ENCODE measurements at regions not wholly inside any gene's neighbourhood (a gene's known extent, or its start where the extent isn't known, plus 50 kb on each side); places are given as distances from the start of the nearest gene placed in this dataset.

DNA sequence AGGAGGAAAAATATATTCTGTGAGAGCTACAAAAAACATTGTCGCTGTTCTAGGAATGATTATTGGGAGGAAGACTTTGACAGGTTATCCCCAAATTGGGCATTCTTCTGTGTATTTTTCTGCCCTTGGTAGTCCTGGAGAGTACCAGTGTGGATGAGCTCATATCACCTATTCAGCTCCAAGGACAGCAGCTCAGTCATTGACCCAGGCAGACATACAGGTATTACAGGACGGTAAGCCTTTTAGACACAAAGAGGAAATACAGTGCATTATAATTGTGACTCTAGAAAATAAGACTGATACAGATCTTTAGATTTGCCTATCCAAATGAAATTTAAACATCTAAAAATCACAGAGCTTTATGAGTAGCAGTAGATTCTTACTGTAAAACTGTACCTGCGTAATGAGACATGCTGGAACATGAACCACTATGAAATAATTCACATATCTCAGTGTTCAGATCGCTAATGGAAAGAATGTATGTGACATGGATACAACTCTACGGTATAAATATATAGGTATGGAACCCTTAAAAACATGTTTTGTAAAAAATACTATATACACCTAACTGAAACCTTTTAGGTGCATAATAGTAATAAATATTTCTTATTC lies 56.0 kb downstream of the PLK2 start:
- intact Hi-C loops (cut with DNase I) = no loop called here
- DNase-seq (ENCODE audit: low spot score) = no peak

- no peak for DNase-seq (ENCODE audit: low spot score)
- intact Hi-C loops (cut with DNase I) = no loop called here
Observed at GRCh38 chr5:58401701-58402100, 58.2 kb downstream of the PLK2 start.

- DNase-seq (ENCODE audit: low spot score) = no peak
- intact Hi-C loops (cut with DNase I) = no loop called here
Observed at GRCh38 chr5:58400737-58401136, 59.1 kb downstream of the PLK2 start.

GRCh38 chr5:58399951-58400350 lies 59.9 kb downstream of the PLK2 start:
- no peak for DNase-seq (ENCODE audit: low spot score)
- intact Hi-C loops (cut with DNase I) = no loop called here

GRCh38 chr5:58394339-58394738 lies 65.5 kb downstream of the PLK2 start:
- DNase-seq (ENCODE audit: low spot score) = no peak
- intact Hi-C loops (cut with DNase I) = no loop called here

DNA sequence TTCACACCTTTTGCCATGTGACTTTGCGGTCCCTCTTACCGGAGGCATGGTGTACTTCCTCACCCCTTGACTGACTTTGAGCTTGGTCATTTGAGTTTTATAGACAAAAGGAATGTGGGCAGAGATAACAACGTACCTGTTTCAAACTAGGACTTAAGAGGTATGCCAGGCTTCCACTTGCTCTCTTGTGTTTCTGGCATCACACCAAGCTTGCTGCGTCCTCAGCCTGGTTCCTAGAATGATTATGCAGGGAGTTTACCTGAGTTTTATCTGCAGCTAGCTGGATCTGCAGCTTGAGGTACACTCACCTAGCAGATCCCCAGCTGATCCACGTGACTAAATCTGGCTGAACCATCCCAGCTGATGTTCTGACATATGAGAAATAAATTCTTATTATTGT lies 66.2 kb downstream of the PLK2 start:
- intact Hi-C loops (cut with DNase I) = no loop called here
- DNase-seq (ENCODE audit: low spot score) = no peak

DNA sequence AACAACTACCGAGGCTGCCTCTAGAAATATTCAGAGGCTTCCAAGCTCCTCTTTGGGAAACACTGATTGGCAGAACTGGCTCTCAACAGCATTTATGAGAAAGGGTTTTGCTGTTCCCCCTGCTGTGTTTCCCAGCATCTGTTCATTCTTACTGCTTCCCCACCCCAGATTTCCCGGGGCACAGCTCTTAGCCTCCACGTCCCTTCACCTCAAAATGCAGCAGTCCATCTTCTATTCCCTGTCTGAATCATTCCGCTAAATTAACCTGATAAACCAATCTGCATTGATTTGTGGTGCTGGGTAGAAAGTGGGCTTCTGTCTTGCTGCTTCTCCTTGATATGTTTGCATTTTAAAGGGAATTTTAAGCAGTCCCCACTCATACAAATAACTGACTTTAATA lies 67.4 kb downstream of the PLK2 start:
- no peak for DNase-seq (ENCODE audit: low spot score)
- intact Hi-C loops (cut with DNase I) = no loop called here

GRCh38 chr5:58383448-58383847 lies 76.4 kb downstream of the PLK2 start:
- no peak for DNase-seq (ENCODE audit: low spot score)
- intact Hi-C loops (cut with DNase I) = no loop called here

DNA sequence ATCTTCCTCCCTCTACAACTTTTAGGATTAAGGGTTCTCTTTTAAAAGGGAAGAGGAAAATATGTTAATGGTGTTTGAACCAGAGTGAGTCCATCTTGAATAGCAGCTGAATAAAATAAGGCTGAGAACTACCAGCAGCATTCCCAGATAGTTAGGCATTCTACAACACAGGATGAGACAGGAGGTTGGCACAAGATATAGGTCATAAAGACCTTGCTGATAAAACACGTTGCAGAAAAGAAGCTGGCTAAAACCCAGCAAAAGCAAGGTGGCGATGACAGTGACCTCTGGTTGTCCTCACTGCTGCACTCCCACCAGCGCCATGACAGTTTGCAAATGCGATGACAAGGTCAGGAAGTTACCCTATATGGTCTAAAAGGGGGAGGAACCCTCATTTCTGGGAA lies 77.8 kb downstream of the PLK2 start:
- DNase-seq (ENCODE audit: low spot score) = no peak
- intact Hi-C loops (cut with DNase I) = no loop called here

GRCh38 chr5:58381566-58381965 lies 78.3 kb downstream of the PLK2 start:
- DNase-seq (ENCODE audit: low spot score) = no peak
- intact Hi-C loops (cut with DNase I) = no loop called here

DNA sequence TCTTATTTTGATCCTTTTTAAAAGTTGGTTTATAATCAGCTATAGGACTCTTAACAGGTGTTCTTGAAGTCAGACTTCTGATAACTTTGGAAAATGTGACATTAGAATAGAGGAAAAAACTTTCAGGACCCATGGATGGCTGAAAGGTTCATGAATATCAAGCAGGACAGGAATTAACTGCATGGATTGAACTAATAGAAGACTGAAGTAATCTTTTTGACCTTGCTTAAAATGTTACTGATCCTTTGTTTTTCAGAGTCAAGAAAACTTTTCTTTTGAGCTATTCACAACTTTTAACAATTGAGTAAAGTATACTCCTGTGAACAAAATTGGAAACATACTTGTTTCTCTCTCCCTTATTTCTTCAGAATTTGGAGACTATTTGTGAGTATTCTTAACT lies 79.2 kb downstream of the PLK2 start:
- intact Hi-C loops (cut with DNase I) = no loop called here
- DNase-seq (ENCODE audit: low spot score) = no peak

GRCh38 chr5:58378613-58379390 lies 81.1 kb downstream of the PLK2 start:
- DNase-seq (ENCODE audit: low spot score) = no peak
- intact Hi-C loops (cut with DNase I) = no loop called here

DNA sequence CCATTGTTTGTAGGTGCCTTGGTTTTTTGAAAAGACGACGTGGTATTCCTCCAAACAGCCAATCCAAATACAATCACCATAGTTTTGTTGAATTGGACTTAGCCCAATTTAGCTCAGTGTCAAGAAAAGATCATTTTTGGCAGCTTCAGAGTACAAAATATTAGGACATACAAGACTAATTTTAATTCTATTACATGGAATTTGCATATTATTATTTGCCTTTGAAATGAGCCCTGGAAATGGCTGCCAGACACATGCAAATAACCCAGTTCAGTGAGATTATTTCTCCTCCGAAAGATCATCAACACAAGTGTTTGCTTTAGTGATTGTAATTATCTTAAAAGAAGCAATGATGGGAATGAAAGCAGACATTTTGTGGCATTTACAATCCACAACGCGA lies 89.3 kb downstream of the PLK2 start:
- DNase-seq (ENCODE audit: low spot score) = no peak
- intact Hi-C loops (cut with DNase I) = no loop called here

- intact Hi-C loops (cut with DNase I) = loop anchor here (10.0 kb wide), 1 partner anchor 85 kb away; no protein-coding TSS in a partner anchor
- no peak for DNase-seq (ENCODE audit: low spot score)
Observed at GRCh38 chr5:58369513-58370190, 90.2 kb downstream of the PLK2 start.

DNA sequence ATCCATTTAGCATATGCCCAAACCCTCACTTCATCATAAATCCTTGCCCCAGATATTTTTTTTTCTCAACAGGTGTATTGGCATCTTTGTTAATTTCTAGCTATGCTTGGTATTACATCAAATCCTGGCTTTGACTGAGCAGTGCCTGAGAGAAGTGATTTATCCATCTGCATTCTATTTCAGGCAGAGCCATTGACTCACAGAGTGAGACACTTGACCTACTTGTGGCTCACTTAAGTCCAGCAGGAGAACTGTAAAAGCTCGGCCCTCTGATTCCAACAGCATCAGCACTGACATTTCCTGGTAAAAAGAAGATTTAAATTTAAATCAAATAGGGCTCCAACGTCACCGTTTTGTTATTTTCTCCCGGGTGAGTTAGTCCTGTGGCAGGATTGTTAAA lies 93.4 kb downstream of the PLK2 start:
- intact Hi-C loops (cut with DNase I) = loop anchor here (10.0 kb wide), 1 partner anchor 88 kb away; no protein-coding TSS in a partner anchor
- DNase-seq (ENCODE audit: low spot score) = no peak

DNA sequence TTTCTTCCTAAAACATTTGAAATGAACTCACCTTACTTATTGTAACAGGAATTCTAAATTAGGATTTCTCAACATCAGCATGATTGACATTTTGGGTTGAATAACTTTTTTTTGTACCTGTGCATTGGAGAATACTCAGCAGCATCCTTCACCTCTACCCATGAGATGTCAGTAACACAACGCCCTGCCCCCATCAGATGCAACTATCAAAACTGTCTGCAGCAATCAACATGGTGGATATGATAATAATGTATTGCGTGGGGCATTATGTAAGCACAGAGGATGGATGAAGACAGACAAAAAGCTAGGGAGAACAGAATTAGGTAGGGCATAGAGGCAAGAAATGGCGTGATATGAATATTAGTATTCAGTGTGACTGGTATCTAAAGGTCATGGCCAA lies 94.1 kb downstream of the PLK2 start:
- intact Hi-C loops (cut with DNase I) = loop anchor here (10.0 kb wide), 1 partner anchor 89 kb away; no protein-coding TSS in a partner anchor
- DNase-seq (ENCODE audit: low spot score) = no peak

DNA sequence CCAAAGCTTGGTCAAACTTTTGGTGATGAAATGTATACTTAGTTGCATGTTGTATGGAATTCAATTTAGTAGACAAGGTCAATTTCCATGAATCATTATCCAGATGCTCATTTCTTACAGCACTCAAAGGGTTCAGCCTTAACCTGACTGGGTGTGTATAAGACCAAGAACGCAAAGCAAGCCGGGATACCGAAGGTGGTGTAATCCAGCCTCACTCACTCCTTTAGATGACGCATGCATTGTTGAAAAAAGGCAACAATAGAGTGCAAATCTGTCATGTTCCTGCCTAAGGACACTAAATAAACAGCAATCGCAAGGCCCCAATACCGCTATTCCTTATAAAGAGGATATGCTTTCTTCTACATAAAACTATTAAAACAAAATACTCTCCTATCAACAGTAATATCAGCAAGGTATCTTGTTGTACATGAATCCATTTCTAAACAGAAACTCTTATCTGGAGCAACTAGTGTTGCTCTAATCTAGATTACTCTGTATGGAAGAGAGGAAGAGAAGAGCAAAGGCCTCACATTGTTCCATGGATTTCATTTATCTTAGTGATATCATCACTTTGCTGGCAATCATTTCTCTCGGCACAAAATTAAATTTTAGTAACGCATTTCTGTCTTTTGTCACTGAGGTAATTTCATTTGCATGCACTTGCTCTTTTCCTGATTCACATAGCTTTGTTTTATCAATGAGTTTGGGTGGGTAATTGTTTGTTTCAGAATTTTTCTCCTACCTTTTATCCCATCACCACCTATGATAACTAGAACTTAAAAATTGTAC lies 96.2 kb downstream of the PLK2 start:
- no peak for DNase-seq (ENCODE audit: low spot score)
- intact Hi-C loops (cut with DNase I) = loop anchor here (10.0 kb wide), 1 partner anchor 91 kb away; no protein-coding TSS in a partner anchor

GRCh38 chr5:58362135-58362534 lies 97.8 kb downstream of the PLK2 start:
- no peak for DNase-seq (ENCODE audit: low spot score)
- intact Hi-C loops (cut with DNase I) = loop anchor here (10.0 kb wide), 1 partner anchor 93 kb away; no protein-coding TSS in a partner anchor

DNA sequence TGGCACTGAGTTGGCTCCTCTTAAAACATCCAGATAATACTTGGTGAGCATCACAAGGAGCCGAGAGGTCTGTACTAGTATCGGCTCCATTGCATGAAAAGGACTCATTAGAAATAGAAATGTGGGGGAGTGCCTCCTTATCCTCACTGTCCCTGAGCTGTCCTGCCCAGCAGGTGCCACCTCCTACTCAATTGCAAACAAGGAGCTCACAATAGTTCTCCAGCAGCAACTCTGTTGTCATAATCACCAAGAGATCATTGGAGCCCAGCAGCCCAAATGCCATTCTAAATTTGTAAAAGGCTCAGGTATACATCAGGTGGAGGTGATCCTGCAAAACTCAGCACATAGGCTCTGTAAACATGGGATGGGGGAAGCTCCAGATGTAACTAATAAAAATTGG lies 99.1 kb downstream of the PLK2 start:
- no peak for DNase-seq (ENCODE audit: low spot score)
- intact Hi-C loops (cut with DNase I) = loop anchor here (10.0 kb wide), 1 partner anchor 94 kb away; no protein-coding TSS in a partner anchor

DNA sequence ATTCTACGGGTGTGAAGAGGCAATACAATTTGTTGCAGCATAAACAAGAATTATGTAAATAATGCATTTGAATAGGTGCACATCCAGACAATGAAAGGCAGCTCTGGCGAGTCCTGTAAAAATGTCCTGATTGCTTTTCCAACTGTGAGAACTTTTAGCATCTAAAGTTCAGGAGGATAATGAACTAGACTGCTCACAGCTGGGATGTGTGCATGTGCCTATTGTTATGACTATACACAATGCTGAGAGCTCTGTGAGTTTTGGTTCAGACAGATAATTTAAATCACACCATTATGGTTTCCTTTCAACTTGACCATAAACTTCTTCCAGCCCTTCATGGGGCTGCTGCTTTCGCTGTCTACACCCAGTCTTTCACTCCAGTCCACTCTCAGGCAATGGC lies 99.9 kb downstream of the PLK2 start:
- intact Hi-C loops (cut with DNase I) = loop anchor here (10.0 kb wide), 1 partner anchor 95 kb away; no protein-coding TSS in a partner anchor

More for the DNA sequence above, 99.9 kb downstream of the PLK2 start:
- no peak for DNase-seq (ENCODE audit: low spot score)
